ENCODE measurements at regions not wholly inside any gene's neighbourhood (a gene's known extent, or its start where the extent isn't known, plus 50 kb on each side); places are given as distances from the start of the nearest gene placed in this dataset.
"Not testable (repeated sequence)": the region's sequence is repeated elsewhere in the genome, so short reads cannot be mapped to it uniquely, and the experiment has no call there.

DNA sequence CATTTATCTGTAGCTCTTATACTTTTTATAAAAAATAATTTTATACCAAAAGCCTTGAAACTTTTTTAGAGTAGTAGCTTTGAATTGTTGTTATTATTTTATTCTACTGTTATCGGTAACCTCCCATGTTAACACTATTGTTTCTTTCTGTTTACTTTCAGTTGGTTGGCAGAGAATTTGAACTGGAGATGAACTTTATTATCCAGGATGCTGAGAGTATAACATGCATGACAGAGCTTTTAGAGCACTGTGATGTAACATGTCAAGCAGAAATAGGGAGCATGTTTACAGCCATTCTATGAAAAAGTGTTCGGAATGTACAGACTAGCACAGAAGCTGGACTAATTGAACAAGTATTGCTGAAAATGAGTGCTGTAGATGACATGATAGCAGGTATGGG lies 194.6 kb downstream of the CCDC74A start:
- DNase-seq; ATAC-seq; H3K4me1 ChIP-seq; H3K27ac ChIP-seq; H3K27me3 ChIP-seq; intact Hi-C loops (cut with DNase I); H3K4me3 ChIP-seq; H3K9me3 ChIP-seq; H3K36me3 ChIP-seq: not testable (repeated sequence)
- 87 to 92% (median 89%) methylated on average over 2 of the region's 2 CpGs for WGBS, 4 donors

GRCh38 chr2:131724019-131724418 lies 196.3 kb downstream of the CCDC74A start:
- no peak overlapping the region for H3K27ac ChIP-seq
- peak overlapping the region in 1 of 12 donors; percentile 27 for H3K4me3 ChIP-seq
- WGBS, 4 donors: 29 to 58% (median 49%) methylated on average over 26 to 46 of the region's 46 CpGs
- TF ChIP-seq, protein P1, sequence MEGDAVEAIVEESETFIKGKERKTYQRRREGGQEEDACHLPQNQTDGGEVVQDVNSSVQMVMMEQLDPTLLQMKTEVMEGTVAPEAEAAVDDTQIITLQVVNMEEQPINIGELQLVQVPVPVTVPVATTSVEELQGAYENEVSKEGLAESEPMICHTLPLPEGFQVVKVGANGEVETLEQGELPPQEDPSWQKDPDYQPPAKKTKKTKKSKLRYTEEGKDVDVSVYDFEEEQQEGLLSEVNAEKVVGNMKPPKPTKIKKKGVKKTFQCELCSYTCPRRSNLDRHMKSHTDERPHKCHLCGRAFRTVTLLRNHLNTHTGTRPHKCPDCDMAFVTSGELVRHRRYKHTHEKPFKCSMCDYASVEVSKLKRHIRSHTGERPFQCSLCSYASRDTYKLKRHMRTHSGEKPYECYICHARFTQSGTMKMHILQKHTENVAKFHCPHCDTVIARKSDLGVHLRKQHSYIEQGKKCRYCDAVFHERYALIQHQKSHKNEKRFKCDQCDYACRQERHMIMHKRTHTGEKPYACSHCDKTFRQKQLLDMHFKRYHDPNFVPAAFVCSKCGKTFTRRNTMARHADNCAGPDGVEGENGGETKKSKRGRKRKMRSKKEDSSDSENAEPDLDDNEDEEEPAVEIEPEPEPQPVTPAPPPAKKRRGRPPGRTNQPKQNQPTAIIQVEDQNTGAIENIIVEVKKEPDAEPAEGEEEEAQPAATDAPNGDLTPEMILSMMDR (IDR thresholded peaks at IDR 0.05): no peak
- TF ChIP-seq POLR2A (IDR thresholded peaks at IDR 0.05): no peak
- ATAC-seq (peak in 3 of 4 donors; percentile 71 to 84 (median 78)), DNase-seq (peak in 3 of 5 donors; percentile 40 to 59 (median 45))
- no peaks in the 10 kb centered on the region for H3K9me3 ChIP-seq
- H3K36me3 ChIP-seq: no peaks in the 10 kb centered on the region
- peaks cover 0 to 2% (median 0%) of the 10 kb centered on the region in 12 donors for H3K4me1 ChIP-seq
- intact Hi-C loops (cut with DNase I): no loop called here
- no peaks in the 10 kb centered on the region for H3K27me3 ChIP-seq

- H3K4me1 ChIP-seq; H3K27ac ChIP-seq; intact Hi-C loops (cut with DNase I); H3K4me3 ChIP-seq; DNase-seq; H3K9me3 ChIP-seq; ATAC-seq; H3K36me3 ChIP-seq; H3K27me3 ChIP-seq: not testable (repeated sequence)
Observed at GRCh38 chr2:131728451-131728850, 200.8 kb downstream of the CCDC74A start.

DNA sequence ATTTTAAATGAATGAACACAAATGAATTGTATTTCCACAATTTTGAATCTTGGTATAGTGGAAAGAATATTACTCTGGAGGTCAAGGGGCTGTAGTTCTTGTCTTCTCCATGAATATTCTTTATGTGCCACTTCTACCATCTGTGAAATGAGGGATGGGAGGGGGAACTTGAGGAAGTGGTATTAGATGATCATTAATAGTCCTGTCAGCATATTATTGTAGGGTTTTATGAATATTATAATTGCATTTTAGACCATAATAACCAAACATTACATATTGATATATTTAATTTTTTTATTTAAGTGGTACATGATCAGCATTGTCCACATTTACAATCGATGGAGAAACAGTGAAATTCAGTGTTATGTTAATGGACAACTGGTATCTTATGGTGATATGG lies 205.8 kb downstream of the CCDC74A start:
- H3K27me3 ChIP-seq; intact Hi-C loops (cut with DNase I); H3K36me3 ChIP-seq; H3K9me3 ChIP-seq; H3K4me1 ChIP-seq; H3K27ac ChIP-seq; ATAC-seq; DNase-seq; H3K4me3 ChIP-seq: not testable (repeated sequence)
- WGBS, 4 donors: 64 to 71% (median 68%) methylated on average over 1 of the region's 1 CpG

GRCh38 chr2:131736406-131736805 lies 208.7 kb downstream of the CCDC74A start:
- intact Hi-C loops (cut with DNase I); DNase-seq; H3K27ac ChIP-seq; H3K27me3 ChIP-seq; ATAC-seq; H3K36me3 ChIP-seq; H3K9me3 ChIP-seq; H3K4me3 ChIP-seq; H3K4me1 ChIP-seq: not testable (repeated sequence)
- 89 to 96% (median 93%) methylated on average over 1 of the region's 1 CpG for WGBS, 4 donors

GRCh38 chr2:131738533-131738932 lies 210.8 kb downstream of the CCDC74A start:
- 80 to 95% (median 84%) methylated on average over 2 of the region's 2 CpGs for WGBS, 4 donors
- DNase-seq; H3K9me3 ChIP-seq; H3K4me3 ChIP-seq; intact Hi-C loops (cut with DNase I); ATAC-seq; H3K27me3 ChIP-seq; H3K4me1 ChIP-seq; H3K27ac ChIP-seq; H3K36me3 ChIP-seq: not testable (repeated sequence)

- intact Hi-C loops (cut with DNase I); H3K4me3 ChIP-seq; H3K27me3 ChIP-seq; ATAC-seq; H3K9me3 ChIP-seq; H3K27ac ChIP-seq; H3K4me1 ChIP-seq; H3K36me3 ChIP-seq; DNase-seq: not testable (repeated sequence)
- WGBS, 4 donors: 84 to 95% (median 90%) methylated on average over 1 of the region's 1 CpG
Observed at GRCh38 chr2:131738996-131739434, 211.3 kb downstream of the CCDC74A start.

Measured in heart left ventricle (tissue), 16 donors.